22Rv1 (cell line): ENCODE measurements at regions not wholly inside any gene's neighbourhood (a gene's known extent, or its start where the extent isn't known, plus 50 kb on each side); places are given as distances from the start of the nearest gene placed in this dataset.

Source experiments
- ZFX ChIP-seq: fragments of 450-650 bp; IDR thresholded peaks from 2 replicates; pipeline ENCODE4 v1.6.1; 2017; ENCODE audit warnings: antibody characterized with exemption, borderline replicate concordance
- TF ChIP-seq, protein P1 (sequence below): fragments of 450-650 bp; IDR thresholded peaks from 2 replicates; pipeline ENCODE4 v1.5.1; 2017; ENCODE audit warnings: mild to moderate bottlenecking

DNA sequence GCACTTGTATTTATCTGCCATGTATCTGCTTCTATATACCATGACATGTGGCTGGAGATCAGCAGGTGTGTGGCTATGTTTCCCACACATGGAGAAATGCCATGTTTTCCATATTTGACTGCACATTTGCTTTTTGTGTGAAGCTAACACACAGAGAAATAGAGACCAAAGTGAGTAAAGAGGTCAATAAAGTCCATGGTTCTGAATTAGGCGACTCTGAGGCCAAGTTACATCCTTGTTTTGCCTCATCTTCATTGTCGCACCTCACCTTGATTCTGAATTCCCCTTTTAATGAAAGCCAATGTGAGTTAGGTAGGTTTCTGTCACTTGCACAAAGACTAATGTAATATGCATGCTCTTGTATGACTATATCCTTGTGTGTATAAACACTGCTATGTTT lies 194.1 kb downstream of the INSC start:
- TF ChIP-seq, protein P1, sequence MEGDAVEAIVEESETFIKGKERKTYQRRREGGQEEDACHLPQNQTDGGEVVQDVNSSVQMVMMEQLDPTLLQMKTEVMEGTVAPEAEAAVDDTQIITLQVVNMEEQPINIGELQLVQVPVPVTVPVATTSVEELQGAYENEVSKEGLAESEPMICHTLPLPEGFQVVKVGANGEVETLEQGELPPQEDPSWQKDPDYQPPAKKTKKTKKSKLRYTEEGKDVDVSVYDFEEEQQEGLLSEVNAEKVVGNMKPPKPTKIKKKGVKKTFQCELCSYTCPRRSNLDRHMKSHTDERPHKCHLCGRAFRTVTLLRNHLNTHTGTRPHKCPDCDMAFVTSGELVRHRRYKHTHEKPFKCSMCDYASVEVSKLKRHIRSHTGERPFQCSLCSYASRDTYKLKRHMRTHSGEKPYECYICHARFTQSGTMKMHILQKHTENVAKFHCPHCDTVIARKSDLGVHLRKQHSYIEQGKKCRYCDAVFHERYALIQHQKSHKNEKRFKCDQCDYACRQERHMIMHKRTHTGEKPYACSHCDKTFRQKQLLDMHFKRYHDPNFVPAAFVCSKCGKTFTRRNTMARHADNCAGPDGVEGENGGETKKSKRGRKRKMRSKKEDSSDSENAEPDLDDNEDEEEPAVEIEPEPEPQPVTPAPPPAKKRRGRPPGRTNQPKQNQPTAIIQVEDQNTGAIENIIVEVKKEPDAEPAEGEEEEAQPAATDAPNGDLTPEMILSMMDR, result no peak
- TF ChIP-seq ZFX, result no peak
